ENCODE measurements at regions not wholly inside any gene's neighbourhood (a gene's known extent, or its start where the extent isn't known, plus 50 kb on each side); places are given as distances from the start of the nearest gene placed in this dataset.
"Not testable (repeated sequence)": the region's sequence is repeated elsewhere in the genome, so short reads cannot be mapped to it uniquely, and the experiment has no call there.

DNA sequence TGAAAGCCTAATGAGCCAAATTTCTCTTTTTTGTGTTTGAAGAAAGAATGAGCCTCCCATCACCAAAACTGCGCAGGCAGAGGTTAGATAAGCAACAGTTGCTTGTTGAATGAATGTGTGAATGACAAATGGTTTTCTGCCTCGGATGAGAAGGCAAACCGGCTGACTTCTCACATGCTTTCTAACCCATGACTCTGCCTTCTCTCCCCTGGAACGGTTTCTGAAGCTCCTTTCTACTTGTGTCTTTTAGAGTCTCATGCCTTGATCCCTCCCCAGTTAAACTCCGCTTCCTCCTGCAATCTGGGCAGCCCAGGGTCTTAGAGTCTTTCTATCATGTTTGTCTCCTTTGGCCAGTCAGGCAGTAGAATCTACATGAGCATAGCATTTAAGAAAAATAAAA lies 342.1 kb upstream of the NCAM1 start:
- no peak for DNase-seq
- Histone ChIP-seq H3K36me3 (no peaks in the 10 kb centered on the region), H3K27ac (no peak overlapping the region), H3K4me3 (ENCODE audit: low read depth, low read length) (no peak overlapping the region), H3K9me3 (ENCODE audit: severe bottlenecking) (no peaks in the 10 kb centered on the region), H3K27me3 (ENCODE audit: insufficient read depth, low read depth, severe bottlenecking) (no peaks in the 10 kb centered on the region)
- TF ChIP-seq, protein P1, sequence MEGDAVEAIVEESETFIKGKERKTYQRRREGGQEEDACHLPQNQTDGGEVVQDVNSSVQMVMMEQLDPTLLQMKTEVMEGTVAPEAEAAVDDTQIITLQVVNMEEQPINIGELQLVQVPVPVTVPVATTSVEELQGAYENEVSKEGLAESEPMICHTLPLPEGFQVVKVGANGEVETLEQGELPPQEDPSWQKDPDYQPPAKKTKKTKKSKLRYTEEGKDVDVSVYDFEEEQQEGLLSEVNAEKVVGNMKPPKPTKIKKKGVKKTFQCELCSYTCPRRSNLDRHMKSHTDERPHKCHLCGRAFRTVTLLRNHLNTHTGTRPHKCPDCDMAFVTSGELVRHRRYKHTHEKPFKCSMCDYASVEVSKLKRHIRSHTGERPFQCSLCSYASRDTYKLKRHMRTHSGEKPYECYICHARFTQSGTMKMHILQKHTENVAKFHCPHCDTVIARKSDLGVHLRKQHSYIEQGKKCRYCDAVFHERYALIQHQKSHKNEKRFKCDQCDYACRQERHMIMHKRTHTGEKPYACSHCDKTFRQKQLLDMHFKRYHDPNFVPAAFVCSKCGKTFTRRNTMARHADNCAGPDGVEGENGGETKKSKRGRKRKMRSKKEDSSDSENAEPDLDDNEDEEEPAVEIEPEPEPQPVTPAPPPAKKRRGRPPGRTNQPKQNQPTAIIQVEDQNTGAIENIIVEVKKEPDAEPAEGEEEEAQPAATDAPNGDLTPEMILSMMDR (IDR thresholded peaks at IDR 0.05; ENCODE audit: low read depth, low read length), result no peak

DNA sequence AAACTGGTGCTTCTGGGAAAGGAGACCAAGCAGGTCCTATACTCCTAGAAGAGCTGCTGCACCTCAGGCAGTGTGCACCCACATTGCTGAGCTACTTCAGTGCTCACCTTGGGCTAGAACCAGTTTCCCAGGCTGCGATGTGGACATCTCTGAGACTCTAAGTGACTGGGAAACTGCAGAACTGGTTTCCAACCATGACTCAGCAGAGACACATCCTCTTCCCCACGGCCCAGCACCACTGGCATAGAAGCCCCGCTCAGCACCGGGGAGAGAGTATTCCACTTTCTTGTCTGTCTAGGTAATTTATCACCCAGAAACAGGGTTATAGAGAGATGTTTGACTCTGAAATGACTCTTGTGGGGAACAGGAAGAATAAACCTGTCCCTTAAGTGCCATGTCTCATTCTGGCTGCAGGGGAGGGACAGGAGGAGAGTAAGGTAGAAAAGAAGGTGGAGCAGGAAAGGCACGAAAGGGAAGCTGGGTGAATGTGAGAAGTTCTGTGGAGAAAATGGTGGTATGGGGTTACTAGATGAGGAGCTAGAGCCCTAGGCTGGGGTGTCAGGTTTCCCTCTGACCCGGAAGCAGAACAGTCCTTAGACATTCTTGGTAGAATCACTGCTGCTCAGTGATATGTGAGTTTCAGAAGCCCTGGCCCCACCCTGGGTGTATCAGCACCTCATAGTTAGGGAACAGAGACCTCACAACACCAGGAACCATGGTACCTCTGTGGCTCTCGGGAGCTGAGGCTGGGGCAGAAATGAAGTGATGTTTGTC lies 340.4 kb upstream of the NCAM1 start:
- Histone ChIP-seq H3K27ac (no peak overlapping the region), H3K27me3 (ENCODE audit: insufficient read depth, low read depth, severe bottlenecking) (no peaks in the 10 kb centered on the region), H3K36me3 (no peaks in the 10 kb centered on the region), H3K9me3 (ENCODE audit: severe bottlenecking) (no peaks in the 10 kb centered on the region), H3K4me3 (ENCODE audit: low read depth, low read length) (no peak overlapping the region)
- DNase-seq, result no peak
- TF ChIP-seq, protein P1 (IDR thresholded peaks at IDR 0.05; ENCODE audit: low read depth, low read length), result no peak

DNA sequence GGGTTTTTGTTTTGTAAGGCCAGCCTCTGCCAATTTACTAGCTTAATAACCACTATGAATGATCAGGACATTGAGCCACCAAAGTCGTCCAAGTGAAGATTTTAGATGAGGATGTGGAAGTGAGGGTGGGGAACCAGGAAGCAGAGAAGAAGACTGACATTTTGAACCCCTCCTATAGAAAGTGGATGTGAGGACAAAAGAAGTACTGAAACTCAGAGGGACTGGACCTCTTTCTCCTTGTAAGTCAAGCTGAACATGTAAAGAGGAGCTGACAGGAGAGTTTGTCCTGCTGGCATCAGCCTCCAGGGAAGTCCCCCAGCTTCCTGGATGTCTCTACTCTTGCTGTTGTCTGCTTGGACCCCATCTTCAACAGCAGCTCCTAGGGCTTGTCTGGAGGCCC lies 338.2 kb upstream of the NCAM1 start:
- Histone ChIP-seq H3K9me3 (ENCODE audit: severe bottlenecking) (no peaks in the 10 kb centered on the region), H3K27me3 (ENCODE audit: insufficient read depth, low read depth, severe bottlenecking) (no peaks in the 10 kb centered on the region), H3K4me3 (ENCODE audit: low read depth, low read length) (no peak overlapping the region), H3K36me3 (no peaks in the 10 kb centered on the region), H3K27ac (no peak overlapping the region)
- TF ChIP-seq, protein P1 (IDR thresholded peaks at IDR 0.05; ENCODE audit: low read depth, low read length), result no peak
- DNase-seq, result no peak

DNA sequence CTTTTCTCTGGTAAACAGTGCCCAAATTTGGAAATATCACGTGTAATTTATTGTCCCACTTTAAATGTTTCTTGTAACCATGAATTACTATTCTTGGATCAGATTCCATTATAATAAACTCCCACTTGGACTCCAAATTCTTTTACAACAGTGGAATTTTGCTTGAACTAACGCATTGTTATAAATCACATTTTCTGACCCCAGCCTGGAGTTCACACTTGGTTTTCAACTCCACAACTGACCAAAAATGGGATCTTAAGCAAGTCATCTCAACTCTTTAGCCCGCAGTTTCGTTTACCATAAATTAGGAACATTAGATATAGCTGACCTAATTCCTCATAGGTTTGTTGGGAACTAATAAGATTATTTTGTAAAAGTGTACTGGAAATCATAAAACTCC lies 336.8 kb upstream of the NCAM1 start:
- DNase-seq, result no peak
- H3K27me3 ChIP-seq (ENCODE audit: insufficient read depth, low read depth, severe bottlenecking), result no peaks in the 10 kb centered on the region
- TF ChIP-seq, protein P1 (IDR thresholded peaks at IDR 0.05; ENCODE audit: low read depth, low read length), result no peak
- no peaks in the 10 kb centered on the region for H3K36me3 ChIP-seq
- no peaks in the 10 kb centered on the region for H3K9me3 ChIP-seq (ENCODE audit: severe bottlenecking)
- no peak overlapping the region for H3K27ac ChIP-seq
- H3K4me3 ChIP-seq (ENCODE audit: low read depth, low read length), result no peak overlapping the region

DNA sequence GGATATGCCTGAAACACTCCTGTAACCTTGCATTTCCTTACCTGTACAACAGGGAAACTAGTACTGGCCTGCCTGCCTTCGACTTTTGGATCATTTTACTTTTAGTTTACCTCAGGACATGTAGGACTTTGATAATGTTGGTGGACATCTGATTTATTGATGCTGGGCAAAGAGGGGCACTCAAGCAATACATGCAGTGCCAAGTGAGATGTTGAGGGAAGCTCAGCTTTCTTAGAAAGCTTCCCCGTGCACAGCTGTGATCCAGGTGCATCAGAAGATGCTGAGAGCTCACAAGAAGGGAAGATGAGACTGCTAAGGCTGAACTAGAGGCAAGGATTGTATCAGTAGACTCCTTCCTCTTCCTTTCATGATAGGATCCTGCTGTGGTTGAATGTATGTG lies 336.2 kb upstream of the NCAM1 start:
- not testable (repeated sequence) for H3K36me3 ChIP-seq; H3K27ac ChIP-seq; H3K4me3 ChIP-seq (ENCODE audit: low read depth, low read length); H3K27me3 ChIP-seq (ENCODE audit: insufficient read depth, low read depth, severe bottlenecking); H3K9me3 ChIP-seq (ENCODE audit: severe bottlenecking); DNase-seq

DNA sequence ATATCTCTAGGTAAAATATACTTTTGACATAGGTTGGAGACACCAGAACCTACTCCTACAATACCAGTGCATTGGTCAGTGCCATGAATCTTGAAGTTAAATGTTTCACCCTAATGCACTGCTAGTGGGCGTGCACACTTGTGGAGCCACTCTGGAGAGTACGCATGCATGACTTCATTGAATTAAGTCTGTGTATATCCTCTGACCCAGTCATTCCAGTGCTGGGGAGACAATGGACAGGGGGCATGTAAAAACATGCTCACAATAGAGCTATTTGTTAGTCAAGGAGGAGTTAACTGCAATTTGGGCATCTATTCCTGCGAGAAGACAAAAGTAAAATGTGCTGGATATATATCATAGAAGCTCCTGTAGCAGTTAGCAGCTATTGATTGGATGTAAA lies 335.4 kb upstream of the NCAM1 start:
- H3K27me3 ChIP-seq (ENCODE audit: insufficient read depth, low read depth, severe bottlenecking), result no peaks in the 10 kb centered on the region
- no peaks in the 10 kb centered on the region for H3K36me3 ChIP-seq
- H3K4me3 ChIP-seq (ENCODE audit: low read depth, low read length), result no peak overlapping the region
- H3K9me3 ChIP-seq (ENCODE audit: severe bottlenecking), result no peaks in the 10 kb centered on the region
- H3K27ac ChIP-seq, result no peak overlapping the region
- no peak for DNase-seq
- TF ChIP-seq, protein P1 (IDR thresholded peaks at IDR 0.05; ENCODE audit: low read depth, low read length), result no peak
